DOHH2 (cell line): ENCODE measurements at regions not wholly inside any gene's neighbourhood (a gene's known extent, or its start where the extent isn't known, plus 50 kb on each side); places are given as distances from the start of the nearest gene placed in this dataset.

Experiments
- H3F3A ChIP-seq: fragments of 200-600 bp; sonication (generic), shearing (Covaris generic); 2 replicates; pipeline ENCODE4 v1.6.0; 2016; ENCODE audit warnings: antibody characterized with exemption, mild to moderate bottlenecking; ENCODE audit not compliant: control insufficient read depth, insufficient read depth
- H3K27ac ChIP-seq: fragments of 200-600 bp; sonication (generic); 2 replicates; pipeline ENCODE4 v1.5.1; 2014; ENCODE audit warnings: low read depth, mild to moderate bottlenecking, low read length, moderate library complexity
- H3K27me3 ChIP-seq: fragments of 200-600 bp; sonication (generic); 2 replicates; pipeline ENCODE4 v1.6.1; 2014; ENCODE audit warnings: mild to moderate bottlenecking, low read length, mixed read lengths; ENCODE audit not compliant: control insufficient read depth
- H3K36me3 ChIP-seq: fragments of 200-600 bp; sonication (generic); 2 replicates; pipeline ENCODE4 v1.6.1; 2014; ENCODE audit warnings: mild to moderate bottlenecking, low read length, moderate library complexity, mixed read lengths; ENCODE audit not compliant: control insufficient read depth
- H3K4me1 ChIP-seq: fragments of 200-600 bp; sonication (generic); 2 replicates; pipeline ENCODE4 v1.6.1; 2014; ENCODE audit warnings: mild to moderate bottlenecking, low read length, mixed read lengths; ENCODE audit not compliant: control insufficient read depth
- H3K4me2 ChIP-seq: fragments of 200-600 bp; sonication (generic); 2 replicates; pipeline ENCODE4 v1.6.0; 2014; ENCODE audit warnings: mild to moderate bottlenecking, low read length, moderate library complexity
- H3K4me3 ChIP-seq: fragments of 200-600 bp; sonication (generic); 2 replicates; pipeline ENCODE4 v1.5.1; 2014; ENCODE audit warnings: mild to moderate bottlenecking, low read length, mixed read lengths
- H3K79me2 ChIP-seq: fragments of 200-600 bp; sonication (generic); 2 replicates; pipeline ENCODE4 v1.6.1; 2014; ENCODE audit warnings: mild to moderate bottlenecking, low read length, mixed read lengths; ENCODE audit not compliant: control insufficient read depth
- H3K9me2 ChIP-seq: fragments of 200-600 bp; sonication (generic); replicated peaks from 2 replicates; pipeline ENCODE4 v1.6.1; 2014; ENCODE audit warnings: mild to moderate bottlenecking, low read length, mixed read lengths; ENCODE audit not compliant: control insufficient read depth
- H3K9me3 ChIP-seq: fragments of 200-600 bp; sonication (generic); 2 replicates; pipeline ENCODE4 v1.6.1; 2014; ENCODE audit warnings: antibody characterized with exemption, low read length, mixed read lengths; ENCODE audit not compliant: control insufficient read depth, insufficient read depth
- H4K20me1 ChIP-seq: fragments of 200-600 bp; sonication (generic); 2 replicates; pipeline ENCODE4 v1.6.0; 2014; ENCODE audit warnings: low read depth, mild to moderate bottlenecking, antibody characterized with exemption, low read length, moderate library complexity; ENCODE audit not compliant: control insufficient read depth, insufficient read depth
- CTCF ChIP-seq: fragments of 200-600 bp; sonication (generic); IDR thresholded peaks from one replicate; pipeline ENCODE4 v1.5.1; 2014; ENCODE audit warnings: antibody characterized with exemption, mild to moderate bottlenecking, low read depth, low read length; ENCODE audit not compliant: poor library complexity, severe bottlenecking
- EZH2phosphoT487 ChIP-seq: fragments of 200-600 bp; sonication (generic); IDR thresholded peaks from 2 replicates; pipeline ENCODE4 v1.6.1; 2017; ENCODE audit warnings: borderline replicate concordance, mild to moderate bottlenecking, antibody characterized with exemption, low read length, moderate library complexity, mixed read lengths

- H3K4me3 ChIP-seq: no peak overlapping the region
- TF ChIP-seq CTCF (no peak), EZH2phosphoT487 (no peak)
- H3K36me3 ChIP-seq: no peaks in the 10 kb centered on the region
- no peaks in the 10 kb centered on the region for H4K20me1 ChIP-seq
- H3K27ac ChIP-seq: no peak overlapping the region
- H3K27me3 ChIP-seq: peaks cover 3% of the 10 kb centered on the region
- H3F3A ChIP-seq: no peaks in the 10 kb centered on the region
- no peaks in the 10 kb centered on the region for H3K4me1 ChIP-seq
- no peaks in the 10 kb centered on the region for H3K9me2 ChIP-seq
- H3K4me2 ChIP-seq: no peak overlapping the region
- H3K79me2 ChIP-seq: no peaks in the 10 kb centered on the region
- no peaks in the 10 kb centered on the region for H3K9me3 ChIP-seq
Observed at GRCh38 chr20:57970856-57971255, 257.6 kb downstream of the ANKRD60 start.

DNA sequence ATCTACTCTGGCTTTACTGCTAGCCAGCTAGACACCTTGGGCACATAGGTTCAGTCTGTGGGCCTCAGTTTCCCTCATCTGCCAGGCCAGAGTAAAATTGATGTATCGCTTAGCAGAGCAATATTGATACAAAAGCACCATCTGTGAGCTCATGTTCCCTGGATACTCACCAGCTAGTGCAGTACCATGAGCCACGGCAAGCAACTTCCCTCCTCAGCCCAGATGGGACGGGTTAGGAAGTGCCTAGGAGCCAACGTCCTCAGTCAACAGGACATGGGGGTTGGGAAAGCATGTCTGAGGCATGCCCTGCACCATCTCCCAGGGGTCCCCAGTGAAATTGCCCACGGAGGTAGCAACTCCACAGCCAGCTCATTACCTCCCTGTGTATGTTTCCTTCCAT is 258.3 kb downstream of the ANKRD60 start:
- TF ChIP-seq EZH2phosphoT487: no peak
- TF ChIP-seq CTCF: no peak

GRCh38 chr20:57968120-57968519 is 258.3 kb upstream of the PMEPA1 start:
- Histone ChIP-seq H3K4me1 (no peaks in the 10 kb centered on the region), H3K79me2 (no peaks in the 10 kb centered on the region), H3K4me3 (no peak overlapping the region), H3K27me3 (peaks cover 7% of the 10 kb centered on the region), H3K4me2 (no peak overlapping the region), H3F3A (no peaks in the 10 kb centered on the region), H3K27ac (no peak overlapping the region), H3K9me2 (no peaks in the 10 kb centered on the region), H3K36me3 (no peaks in the 10 kb centered on the region), H3K9me3 (no peaks in the 10 kb centered on the region), H4K20me1 (no peaks in the 10 kb centered on the region)
- TF ChIP-seq EZH2phosphoT487 (no peak), CTCF (no peak)

More for the DNA sequence above, 258.3 kb downstream of the ANKRD60 start:
- H3K36me3 ChIP-seq: no peaks in the 10 kb centered on the region
- H3K4me3 ChIP-seq: no peak overlapping the region
- H3K9me3 ChIP-seq: no peaks in the 10 kb centered on the region
- H3K9me2 ChIP-seq: no peaks in the 10 kb centered on the region
- no peaks in the 10 kb centered on the region for H3K79me2 ChIP-seq
- H3K4me2 ChIP-seq: no peak overlapping the region
- H3K27ac ChIP-seq: no peak overlapping the region
- H3K4me1 ChIP-seq: no peaks in the 10 kb centered on the region
- H3K27me3 ChIP-seq: peaks cover 4% of the 10 kb centered on the region
- no peaks in the 10 kb centered on the region for H3F3A ChIP-seq
- no peaks in the 10 kb centered on the region for H4K20me1 ChIP-seq

- Histone ChIP-seq H3K4me1 (no peaks in the 10 kb centered on the region), H3K27me3 (peaks cover 7% of the 10 kb centered on the region), H4K20me1 (no peaks in the 10 kb centered on the region), H3K27ac (no peak overlapping the region), H3K9me3 (no peaks in the 10 kb centered on the region), H3K36me3 (no peaks in the 10 kb centered on the region), H3K79me2 (no peaks in the 10 kb centered on the region), H3K4me3 (no peak overlapping the region), H3F3A (no peaks in the 10 kb centered on the region), H3K9me2 (no peaks in the 10 kb centered on the region), H3K4me2 (no peak overlapping the region)
- no peak for TF ChIP-seq CTCF
- no peak for TF ChIP-seq EZH2phosphoT487
Observed at GRCh38 chr20:57967364-57967763, 257.5 kb upstream of the PMEPA1 start.
